Gastrocnemius medialis (tissue), 4 donors: ENCODE measurements at regions not wholly inside any gene's neighbourhood (a gene's known extent, or its start where the extent isn't known, plus 50 kb on each side); places are given as distances from the start of the nearest gene placed in this dataset.

ENCODE experiments used
- ATAC-seq, 2 donors: fragments of 150-250 bp; one replicate each; pipeline ENCODE4 v1.9.1; 2016
- DNase-seq, 2 donors: peaks; one replicate each; pipeline ENCODE4 v3.0.0-alpha.2; 2019
- H3K27ac ChIP-seq, 4 donors: fragments of 200-600 bp; sonication (generic); 1 replicate in 1 of 4; 2 replicates in 3 of 4; pipeline ENCODE4 v1.5.1; 2016 to 2018; ENCODE audit warnings: mild to moderate bottlenecking in 2 of 4, moderate library complexity in 1 of 4
- H3K27me3 ChIP-seq, 3 donors: fragments of 200-600 bp; sonication (generic) in 2 of 3; 1 replicate in 1 of 3; 2 replicates in 2 of 3; pipeline versions ENCODE4 v1.5.1 to v1.6.0; 2016 to 2019; ENCODE audit warnings: mild to moderate bottlenecking in 1 of 3, moderate library complexity in 1 of 3
- H3K36me3 ChIP-seq, 2 donors: fragments of 200-600 bp; sonication (generic) in 1 of 2; one replicate each; pipeline ENCODE4 v1.5.1; 2017 to 2018
- H3K4me1 ChIP-seq, 2 donors: fragments of 200-600 bp; sonication (generic) in 1 of 2; one replicate each; pipeline ENCODE4 v1.5.1; 2016 to 2017; ENCODE audit warnings: mild to moderate bottlenecking in 2 of 2
- H3K4me3 ChIP-seq, 4 donors: fragments of 200-600 bp; sonication (generic) in 3 of 4; 1 replicate in 1 of 4; 2 replicates in 3 of 4; pipeline ENCODE4 v1.5.1; 2016 to 2019; ENCODE audit warnings: mild to moderate bottlenecking in 2 of 4
- H3K9me3 ChIP-seq, 3 donors: fragments of 200-600 bp; sonication (generic) in 2 of 3; 1 replicate in 1 of 3; 2 replicates in 2 of 3; pipeline ENCODE4 v1.5.1; 2016 to 2019
- POLR2A ChIP-seq, 2 donors: fragments of 450-650 bp; IDR thresholded peaks; one replicate each; pipeline ENCODE4 v1.6.1; 2017; ENCODE audit warnings: antibody characterized with exemption in 2 of 2, mild to moderate bottlenecking in 2 of 2, moderate library complexity in 2 of 2
- in situ Hi-C, 4 donors: fragments of 200-750 bp; cut with MboI; loops; one replicate each; pipeline versions ENCODE4 v1.15.0 to v1.8.0; 2017; ENCODE audit warnings: low sequenced_read_pairs in 4 of 4
- intact Hi-C: fragments of 100-400 bp; cut with DNase I; formaldehyde crosslinking; loops from one replicate; pipeline ENCODE4 v1.15.1; 2023; ENCODE audit warnings: low total_unique reads
- TF ChIP-seq, protein P1 (sequence below), 5 experiments: fragments of 450-650 bp in 3 of 5; fragments of 200-600 bp in 2 of 5; sonication (generic) in 2 of 5; IDR thresholded peaks in 4 of 5; conservative IDR thresholded peaks in 1 of 5; 1 replicate in 4 of 5; 2 replicates in 1 of 5; pipeline ENCODE4 v1.5.1; 2016 to 2019; ENCODE audit warnings: antibody characterized with exemption in 5 of 5, mild to moderate bottlenecking in 3 of 5, moderate library complexity in 3 of 5

DNA sequence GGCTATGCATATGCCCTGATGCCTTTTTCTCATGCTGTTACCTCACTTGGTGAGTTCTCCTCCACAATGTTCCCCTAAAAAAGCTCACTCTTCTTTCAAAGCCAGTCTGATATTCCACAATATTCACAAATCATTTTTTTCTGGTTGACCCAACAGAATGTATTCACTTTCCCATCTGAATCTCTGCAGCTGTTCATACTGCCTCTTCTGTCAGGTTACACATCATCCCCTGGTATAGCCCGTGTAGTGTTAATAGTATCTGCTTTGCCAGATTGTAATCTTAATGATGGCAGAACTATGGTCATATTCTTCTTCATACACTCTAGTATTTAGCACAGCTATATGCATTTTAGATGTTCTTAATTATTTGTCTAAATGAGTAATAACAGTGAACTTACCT lies 544.3 kb downstream of the EFNB2 start:
- Histone ChIP-seq H3K36me3 (no peaks in the 10 kb centered on the region), H3K27ac (no peak overlapping the region), H3K4me3 (no peak overlapping the region), H3K4me1 (no peaks in the 10 kb centered on the region), H3K9me3 (no peaks in the 10 kb centered on the region), H3K27me3 (peaks cover 0 to 3% (median 0%) of the 10 kb centered on the region in 3 donors)
- intact Hi-C loops (no loop called here), in situ Hi-C loops (no loop called here)
- no peak for ATAC-seq
- TF ChIP-seq, protein P1, sequence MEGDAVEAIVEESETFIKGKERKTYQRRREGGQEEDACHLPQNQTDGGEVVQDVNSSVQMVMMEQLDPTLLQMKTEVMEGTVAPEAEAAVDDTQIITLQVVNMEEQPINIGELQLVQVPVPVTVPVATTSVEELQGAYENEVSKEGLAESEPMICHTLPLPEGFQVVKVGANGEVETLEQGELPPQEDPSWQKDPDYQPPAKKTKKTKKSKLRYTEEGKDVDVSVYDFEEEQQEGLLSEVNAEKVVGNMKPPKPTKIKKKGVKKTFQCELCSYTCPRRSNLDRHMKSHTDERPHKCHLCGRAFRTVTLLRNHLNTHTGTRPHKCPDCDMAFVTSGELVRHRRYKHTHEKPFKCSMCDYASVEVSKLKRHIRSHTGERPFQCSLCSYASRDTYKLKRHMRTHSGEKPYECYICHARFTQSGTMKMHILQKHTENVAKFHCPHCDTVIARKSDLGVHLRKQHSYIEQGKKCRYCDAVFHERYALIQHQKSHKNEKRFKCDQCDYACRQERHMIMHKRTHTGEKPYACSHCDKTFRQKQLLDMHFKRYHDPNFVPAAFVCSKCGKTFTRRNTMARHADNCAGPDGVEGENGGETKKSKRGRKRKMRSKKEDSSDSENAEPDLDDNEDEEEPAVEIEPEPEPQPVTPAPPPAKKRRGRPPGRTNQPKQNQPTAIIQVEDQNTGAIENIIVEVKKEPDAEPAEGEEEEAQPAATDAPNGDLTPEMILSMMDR (IDR thresholded peaks at IDR 0.05 in 4 of 5, conservative IDR thresholded peaks at IDR 0.05 in 1 of 5) = no peak
- TF ChIP-seq POLR2A (IDR thresholded peaks at IDR 0.05) = no peak
- DNase-seq = no peak

DNA sequence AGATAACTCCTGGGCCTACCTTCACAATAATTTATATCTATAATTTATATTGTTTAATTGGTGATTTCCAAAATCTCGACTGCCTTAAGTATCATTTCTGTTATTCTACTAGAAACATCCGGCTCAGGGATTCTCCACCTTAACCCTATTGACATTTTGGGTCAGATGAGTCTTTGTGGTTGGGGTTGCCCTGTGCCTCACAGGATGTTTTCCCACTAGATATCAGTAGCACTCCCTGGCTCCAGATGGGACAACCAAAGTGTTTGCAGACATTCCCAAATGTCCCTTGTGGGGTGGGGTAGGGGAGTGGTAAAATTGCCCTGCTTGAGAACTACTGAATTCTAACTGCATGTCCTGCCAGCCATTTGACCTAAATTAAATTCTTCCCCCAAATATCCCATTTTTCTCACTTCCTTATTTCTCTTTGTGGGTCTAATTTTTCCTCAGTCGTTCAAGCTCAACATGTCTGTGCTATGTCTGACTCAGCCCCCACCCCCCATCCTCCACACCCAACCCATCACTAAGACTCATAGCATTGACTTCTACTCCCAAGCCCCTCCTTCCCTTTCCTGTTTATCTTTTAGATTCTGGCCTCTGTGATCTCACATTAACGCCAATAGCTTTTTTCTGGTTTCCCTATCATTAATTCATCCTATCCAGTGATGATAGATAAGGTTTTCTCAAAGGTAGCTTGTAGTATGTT lies 545.1 kb downstream of the EFNB2 start:
- intact Hi-C loops = no loop called here
- ATAC-seq = no peak

DNA sequence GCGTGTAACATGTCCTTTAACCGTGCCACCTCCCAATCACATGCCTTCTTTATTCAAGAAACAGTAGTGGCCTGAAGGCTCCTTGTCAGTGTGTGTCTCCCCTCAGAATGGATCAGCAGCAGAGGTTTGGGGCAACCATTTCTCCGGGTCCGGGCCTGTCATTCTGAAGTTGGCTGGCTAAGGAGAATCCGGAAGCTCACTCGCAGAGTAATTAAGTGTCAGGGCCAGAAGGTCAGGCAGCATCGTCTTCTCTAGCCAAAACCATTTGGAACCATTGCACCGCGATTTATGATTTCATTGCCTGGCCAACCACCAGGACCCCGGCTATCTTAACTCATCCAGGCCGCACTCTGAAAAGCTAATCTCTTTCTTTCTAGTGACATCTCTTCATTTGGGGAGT lies 550.8 kb downstream of the EFNB2 start:
- H3K36me3 ChIP-seq = no peaks in the 10 kb centered on the region
- no peaks in the 10 kb centered on the region for H3K9me3 ChIP-seq
- intact Hi-C loops (no loop called here), in situ Hi-C loops (no loop called here)
- no peak overlapping the region for H3K4me3 ChIP-seq
- ATAC-seq = no peak
- H3K4me1 ChIP-seq = no peaks in the 10 kb centered on the region
- H3K27me3 ChIP-seq = no peaks in the 10 kb centered on the region
- no peak for TF ChIP-seq POLR2A (IDR thresholded peaks at IDR 0.05)
- TF ChIP-seq, protein P1 (IDR thresholded peaks at IDR 0.05 in 4 of 5, conservative IDR thresholded peaks at IDR 0.05 in 1 of 5) = no peak
- no peak overlapping the region for H3K27ac ChIP-seq
- no peak for DNase-seq

More for the DNA sequence above, 545.1 kb downstream of the EFNB2 start:
- in situ Hi-C loops = no loop called here
- TF ChIP-seq, protein P1 (IDR thresholded peaks at IDR 0.05 in 4 of 5, conservative IDR thresholded peaks at IDR 0.05 in 1 of 5) = no peak
- no peak for TF ChIP-seq POLR2A (IDR thresholded peaks at IDR 0.05)
- H3K4me1 ChIP-seq = no peaks in the 10 kb centered on the region
- H3K36me3 ChIP-seq = no peaks in the 10 kb centered on the region
- peaks cover 0 to 3% (median 0%) of the 10 kb centered on the region in 3 donors for H3K27me3 ChIP-seq
- H3K9me3 ChIP-seq = no peaks in the 10 kb centered on the region
- DNase-seq = no peak
- no peak overlapping the region for H3K27ac ChIP-seq
- no peak overlapping the region for H3K4me3 ChIP-seq

DNA sequence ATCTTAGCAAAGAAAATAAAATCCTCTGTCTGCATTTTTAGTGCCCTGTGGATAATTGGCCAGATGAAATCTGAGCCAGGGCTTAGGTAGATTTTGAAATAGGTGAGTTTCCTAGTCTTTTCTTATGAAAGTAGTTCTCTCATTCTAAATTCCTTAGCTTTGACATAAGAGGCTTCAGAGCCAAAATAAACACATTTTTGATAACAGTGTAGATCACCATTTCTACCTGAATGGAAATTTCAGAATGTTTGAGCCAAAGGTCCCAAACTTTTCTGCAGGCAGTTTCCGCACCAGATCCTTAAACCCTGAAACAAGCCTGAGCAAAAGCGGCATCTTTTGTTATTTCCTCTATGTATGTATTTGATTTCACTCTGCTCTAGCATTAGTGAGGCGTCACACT lies 551.2 kb downstream of the EFNB2 start:
- TF ChIP-seq, protein P1 (IDR thresholded peaks at IDR 0.05 in 4 of 5, conservative IDR thresholded peaks at IDR 0.05 in 1 of 5) = no peak
- no peak for TF ChIP-seq POLR2A (IDR thresholded peaks at IDR 0.05)
- DNase-seq (no peak), ATAC-seq (no peak)
- no peaks in the 10 kb centered on the region for H3K4me1 ChIP-seq
- no peaks in the 10 kb centered on the region for H3K36me3 ChIP-seq
- no peak overlapping the region for H3K4me3 ChIP-seq
- in situ Hi-C loops (no loop called here), intact Hi-C loops (no loop called here)
- H3K9me3 ChIP-seq = no peaks in the 10 kb centered on the region
- H3K27me3 ChIP-seq = no peaks in the 10 kb centered on the region
- no peak overlapping the region for H3K27ac ChIP-seq
